ENCODE measurements at regions not wholly inside any gene's neighbourhood (a gene's known extent, or its start where the extent isn't known, plus 50 kb on each side); places are given as distances from the start of the nearest gene placed in this dataset.
"Not testable (repeated sequence)": the region's sequence is repeated elsewhere in the genome, so short reads cannot be mapped to it uniquely, and the experiment has no call there.

- Mint-ChIP-seq H3K4me3 (no peak overlapping the region), H3K27ac (no peak overlapping the region), H3K9me3 (peaks cover 54% of the 10 kb centered on the region), H3K27me3 (ENCODE audit: insufficient read depth) (no peaks in the 10 kb centered on the region), H3K4me1 (no peaks in the 10 kb centered on the region), H3K36me3 (ENCODE audit: low read depth) (no peaks in the 10 kb centered on the region)
- Histone ChIP-seq H3K27me3 (ENCODE audit: control insufficient read depth, insufficient read depth, low read length, poor library complexity, severe bottlenecking) (no peaks in the 10 kb centered on the region), H3K9me3 (ENCODE audit: control insufficient read depth, low read length) (no peaks in the 10 kb centered on the region), H3K27ac (ENCODE audit: low read depth, low read length) (no peak overlapping the region), H3K9ac (ENCODE audit: extremely low read depth, low read length, poor library complexity, severe bottlenecking) (no peak overlapping the region), H3K4me3 (ENCODE audit: low read length) (no peak overlapping the region), H3K4me1 (ENCODE audit: control insufficient read depth, insufficient read depth, low read length) (no peaks in the 10 kb centered on the region), H3K36me3 (ENCODE audit: control insufficient read depth, insufficient read depth, low read length) (no peaks in the 10 kb centered on the region)
- WGBS, 2 experiments (ENCODE audit: insufficient coverage in 1 of 2, insufficient read length in 1 of 2) = 85% methylated on average over 2 of the region's 2 CpGs; no CpG with 5 or more reads in 1 of the 2 experiments
- no peak for TF ChIP-seq CTCF (conservative IDR thresholded peaks at IDR 0.05)
- no peak for DNase-seq
These were observed 388.7 kb upstream of the FMR1 start for GRCh38 chrX:147522981-147523380.

GRCh38 chrX:147533426-147533825 lies 378.3 kb upstream of the FMR1 start:
- H3K9me3 Mint-ChIP-seq = peaks cover 44% of the 10 kb centered on the region
- no peaks in the 10 kb centered on the region for H3K27me3 Mint-ChIP-seq (ENCODE audit: insufficient read depth)
- TF ChIP-seq CTCF (conservative IDR thresholded peaks at IDR 0.05) = no peak
- Histone ChIP-seq H3K9ac (ENCODE audit: extremely low read depth, low read length, poor library complexity, severe bottlenecking) (no peak overlapping the region), H3K4me3 (ENCODE audit: low read length) (no peak overlapping the region), H3K27me3 (ENCODE audit: control insufficient read depth, insufficient read depth, low read length, poor library complexity, severe bottlenecking) (no peaks in the 10 kb centered on the region), H3K4me1 (ENCODE audit: control insufficient read depth, insufficient read depth, low read length) (no peaks in the 10 kb centered on the region), H3K36me3 (ENCODE audit: control insufficient read depth, insufficient read depth, low read length) (no peaks in the 10 kb centered on the region), H3K27ac (ENCODE audit: low read depth, low read length) (no peak overlapping the region), H3K9me3 (ENCODE audit: control insufficient read depth, low read length) (no peaks in the 10 kb centered on the region)
- no peak for DNase-seq
- no peak overlapping the region for H3K27ac Mint-ChIP-seq
- H3K4me1 Mint-ChIP-seq = no peaks in the 10 kb centered on the region
- H3K4me3 Mint-ChIP-seq = no peak overlapping the region
- whole genome bisulfite sequencing, 2 experiments (ENCODE audit: insufficient coverage in 1 of 2, insufficient read length in 1 of 2) = 96% methylated on average over 2 of the region's 3 CpGs; no CpG with 5 or more reads in 1 of the 2 experiments
- no peaks in the 10 kb centered on the region for H3K36me3 Mint-ChIP-seq (ENCODE audit: low read depth)

- no peak overlapping the region for H3K9ac ChIP-seq (ENCODE audit: extremely low read depth, low read length, poor library complexity, severe bottlenecking)
- peaks cover 32% of the 10 kb centered on the region for H3K9me3 Mint-ChIP-seq
- no peaks in the 10 kb centered on the region for H3K36me3 Mint-ChIP-seq (ENCODE audit: low read depth)
- H3K27me3 Mint-ChIP-seq (ENCODE audit: insufficient read depth) = no peaks in the 10 kb centered on the region
- H3K9me3 ChIP-seq (ENCODE audit: control insufficient read depth, low read length) = no peaks in the 10 kb centered on the region
- no peak overlapping the region for H3K27ac Mint-ChIP-seq
- H3K4me1 Mint-ChIP-seq = no peaks in the 10 kb centered on the region
- H3K27me3 ChIP-seq (ENCODE audit: control insufficient read depth, insufficient read depth, low read length, poor library complexity, severe bottlenecking) = no peaks in the 10 kb centered on the region
- H3K36me3 ChIP-seq (ENCODE audit: control insufficient read depth, insufficient read depth, low read length) = no peaks in the 10 kb centered on the region
- H3K4me3 ChIP-seq (ENCODE audit: low read length) = no peak overlapping the region
- no peak for DNase-seq
- no peak overlapping the region for H3K27ac ChIP-seq (ENCODE audit: low read depth, low read length)
- no peak for TF ChIP-seq CTCF (conservative IDR thresholded peaks at IDR 0.05)
- WGBS, 2 experiments (ENCODE audit: insufficient coverage in 1 of 2, insufficient read length in 1 of 2) = 84% methylated on average over 3 of the region's 4 CpGs; no CpG with 5 or more reads in 1 of the 2 experiments
- H3K4me1 ChIP-seq (ENCODE audit: control insufficient read depth, insufficient read depth, low read length) = no peaks in the 10 kb centered on the region
- H3K4me3 Mint-ChIP-seq = no peak overlapping the region
These were observed 374.5 kb upstream of the FMR1 start for GRCh38 chrX:147537172-147537571.

- H3K4me1 Mint-ChIP-seq; H3K27me3 Mint-ChIP-seq (ENCODE audit: insufficient read depth); H3K36me3 Mint-ChIP-seq (ENCODE audit: low read depth); H3K36me3 ChIP-seq (ENCODE audit: control insufficient read depth, insufficient read depth, low read length); DNase-seq; H3K9me3 ChIP-seq (ENCODE audit: control insufficient read depth, low read length); H3K4me3 ChIP-seq (ENCODE audit: low read length); H3K4me1 ChIP-seq (ENCODE audit: control insufficient read depth, insufficient read depth, low read length); H3K4me3 Mint-ChIP-seq; H3K27me3 ChIP-seq (ENCODE audit: control insufficient read depth, insufficient read depth, low read length, poor library complexity, severe bottlenecking); H3K27ac Mint-ChIP-seq; H3K9ac ChIP-seq (ENCODE audit: extremely low read depth, low read length, poor library complexity, severe bottlenecking); H3K27ac ChIP-seq (ENCODE audit: low read depth, low read length): not testable (repeated sequence)
- H3K9me3 Mint-ChIP-seq = peaks cover 22% of the 10 kb centered on the region
- WGBS, 2 experiments (ENCODE audit: insufficient coverage in 1 of 2, insufficient read length in 1 of 2) = 100% methylated on average over 1 of the region's 5 CpGs; no CpG with 5 or more reads in 1 of the 2 experiments
These were observed 363.7 kb upstream of the FMR1 start for GRCh38 chrX:147548023-147548422.
